Transverse colon (tissue), 3 donors: ENCODE measurements at regions not wholly inside any gene's neighbourhood (a gene's known extent, or its start where the extent isn't known, plus 50 kb on each side); places are given as distances from the start of the nearest gene placed in this dataset.

Experiments
- CTCF ChIP-seq, 5 experiments: fragments of 200-600 bp in 3 of 5; fragments of 450-650 bp in 2 of 5; sonication (generic) in 3 of 5; IDR thresholded peaks; 1 replicate in 2 of 5; 2 replicates in 3 of 5; pipeline ENCODE4 v1.5.1; 2016 to 2017; ENCODE audit warnings: antibody characterized with exemption in 5 of 5, inconsistent platforms in 3 of 5, mild to moderate bottlenecking in 2 of 5, moderate library complexity in 1 of 5
- POLR2A ChIP-seq: fragments of 450-650 bp; IDR thresholded peaks from one replicate; pipeline ENCODE4 v1.6.1; 2016; ENCODE audit warnings: antibody characterized with exemption, mild to moderate bottlenecking, moderate library complexity

DNA sequence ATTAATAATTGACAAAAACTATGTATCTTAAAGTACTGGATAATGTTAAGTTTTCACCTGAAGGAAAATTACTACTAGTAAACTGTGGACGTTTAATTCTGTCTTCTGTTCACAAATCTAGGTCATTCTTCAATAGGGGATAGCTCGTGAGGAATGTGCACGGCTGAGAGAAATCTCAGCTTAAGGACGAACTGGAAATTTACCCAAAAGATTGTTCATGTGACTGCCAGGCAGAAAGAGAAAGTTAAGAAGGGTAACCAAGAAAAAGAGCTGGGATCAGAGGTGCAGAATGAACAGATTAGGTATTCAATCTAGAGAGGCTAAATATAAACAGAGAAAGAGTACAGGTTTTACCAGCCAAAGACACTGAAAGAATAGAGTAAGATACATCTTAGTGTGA lies 245.3 kb downstream of the CASP12 start:
- TF ChIP-seq POLR2A (no peak), CTCF (IDR thresholded peaks at IDR 0.05) (no peak)
